T-cell (primary cell): ENCODE measurements at regions not wholly inside any gene's neighbourhood (a gene's known extent, or its start where the extent isn't known, plus 50 kb on each side); places are given as distances from the start of the nearest gene placed in this dataset.

ENCODE experiments used
- ATAC-seq, 4 experiments: fragments of 200-7000 bp in 3 of 4; fragments of 150-1000 bp in 1 of 4; cut with Tn5 transposase; replicated peaks in 1 of 4; 1 replicate in 3 of 4; 2 replicates in 1 of 4; pipeline ENCODE4 v1.10.0; 2021; ENCODE audit warnings: moderate library complexity in 3 of 4, mild to moderate bottlenecking in 2 of 4, moderate number of reproducible peaks in 1 of 4
- CTCF ChIA-PET, 2 donors: fragments of 300-600 bp; sonication (Branson Sonifier 250); formaldehyde crosslinking; loops; one replicate each; lab custom pipeline; 2022; ENCODE audit warnings: antibody characterized with exemption in 2 of 2; lab: Charles Lee
- POLR2A ChIA-PET, 2 donors: fragments of 300-600 bp; sonication (Branson Sonifier 250); formaldehyde crosslinking; loops; one replicate each; lab custom pipeline; 2022; ENCODE audit warnings: antibody characterized with exemption in 2 of 2; lab: Charles Lee
- DNase-seq, 35 experiments: peaks; one replicate each; pipeline versions ENCODE4 v3.0.0 to v3.0.0-alpha.2; 2013 to 2023
- H3K27ac ChIP-seq: one replicate; pipeline ENCODE4 v1.5.1; 2013; ENCODE audit warnings: low read length
- H3K27me3 ChIP-seq, 2 experiments: replicated peaks in 1 of 2; 1 replicate in 1 of 2; 2 replicates in 1 of 2; pipeline versions ENCODE4 v1.6.1 to v1.7.0; 2013; ENCODE audit warnings: low read length in 1 of 2, mixed read lengths in 1 of 2; ENCODE audit not compliant: control insufficient read depth in 2 of 2, insufficient read depth in 2 of 2; ENCODE audit errors: extremely low read depth in 1 of 2
- H3K36me3 ChIP-seq, 2 donors: 1 replicate in 1 of 2; 2 replicates in 1 of 2; pipeline versions ENCODE4 v1.6.1 to v1.7.0; 2013; ENCODE audit warnings: low read length in 1 of 2; ENCODE audit not compliant: control insufficient read depth in 2 of 2, insufficient read depth in 1 of 2; ENCODE audit errors: extremely low read depth in 1 of 2
- H3K4me1 ChIP-seq, 2 experiments: 1 replicate in 1 of 2; 2 replicates in 1 of 2; pipeline versions ENCODE4 v1.6.1 to v1.7.0; 2013; ENCODE audit warnings: low read length in 2 of 2, mixed read lengths in 1 of 2; ENCODE audit not compliant: insufficient read depth in 2 of 2, control insufficient read depth in 1 of 2; ENCODE audit errors: extremely low read depth in 1 of 2
- H3K4me3 ChIP-seq, 2 donors: 1 replicate in 1 of 2; 2 replicates in 1 of 2; pipeline versions ENCODE4 v1.5.1 to v1.7.0; 2013; ENCODE audit warnings: mild to moderate bottlenecking in 2 of 2, low read length in 1 of 2, moderate library complexity in 1 of 2; ENCODE audit not compliant: control insufficient read depth in 1 of 2; ENCODE audit errors: extremely low read depth in 1 of 2
- H3K9me3 ChIP-seq: 2 replicates; pipeline ENCODE4 v1.7.0; 2013
- H3K27ac Mint-ChIP-seq, 2 donors: one replicate each; pipeline ENCODE4 v1.8.0; 2020 to 2021; ENCODE audit warnings: mild to moderate bottlenecking in 2 of 2, mixed read lengths in 2 of 2
- H3K27me3 Mint-ChIP-seq, 2 donors: one replicate each; pipeline ENCODE4 v1.8.0; 2021 to 2022; ENCODE audit warnings: mixed read lengths in 2 of 2
- H3K36me3 Mint-ChIP-seq: one replicate; pipeline ENCODE4 v1.8.0; 2021; ENCODE audit warnings: mixed read lengths
- H3K4me1 Mint-ChIP-seq, 3 donors: one replicate each; pipeline ENCODE4 v1.8.0; 2020 to 2022; ENCODE audit warnings: mixed read lengths in 3 of 3, mild to moderate bottlenecking in 1 of 3
- H3K4me3 Mint-ChIP-seq, 3 donors: one replicate each; pipeline ENCODE4 v1.8.0; 2020 to 2022; ENCODE audit warnings: mild to moderate bottlenecking in 3 of 3, mixed read lengths in 3 of 3, moderate library complexity in 3 of 3
- H3K9me3 Mint-ChIP-seq, 3 donors: one replicate each; pipeline ENCODE4 v1.8.0; 2020 to 2022; ENCODE audit warnings: mixed read lengths in 3 of 3
- WGBS: methylation state at CpG from one replicate; pipeline ENCODE4 v1.1.5; 2013; ENCODE audit warnings: missing lambda C conversion rate; ENCODE audit not compliant: insufficient coverage; 5-methylcytosine and 5-hydroxymethylcytosine counted together

DNA sequence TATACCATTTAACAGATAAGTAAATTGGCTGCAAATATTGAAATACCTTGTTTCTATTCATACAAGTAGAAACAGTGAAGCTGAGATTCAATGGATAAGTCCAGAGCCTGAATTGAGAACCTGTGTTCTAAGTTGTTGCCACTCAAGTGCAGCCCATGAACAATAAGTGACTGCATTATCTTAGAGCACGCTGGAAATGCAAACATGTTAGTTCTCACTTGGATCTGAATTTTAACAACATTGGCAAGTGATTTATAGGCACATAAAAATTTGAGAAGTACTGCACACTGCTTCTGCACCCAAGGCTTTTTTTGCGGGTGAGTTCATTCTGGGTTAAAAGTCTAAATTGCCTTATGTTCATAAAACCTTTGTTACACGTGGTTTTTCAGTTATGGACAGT lies 484.3 kb downstream of the NAV3 start:
- no peak for DNase-seq
- no peaks in the 10 kb centered on the region for H3K27me3 ChIP-seq
- no peaks in the 10 kb centered on the region for H3K9me3 ChIP-seq
- H3K4me1 ChIP-seq: no peaks in the 10 kb centered on the region
- ChIA-PET CTCF (no interaction called here), POLR2A (no interaction called here)
- ATAC-seq: no peak
- H3K27ac ChIP-seq: no peak overlapping the region
- H3K36me3 ChIP-seq: no peaks in the 10 kb centered on the region
- H3K27ac Mint-ChIP-seq: no peak overlapping the region
- no CpG with 5 or more reads among the region's 3 CpGs for WGBS
- H3K4me3 Mint-ChIP-seq: no peak overlapping the region
- no peaks in the 10 kb centered on the region for H3K27me3 Mint-ChIP-seq
- H3K36me3 Mint-ChIP-seq: no peaks in the 10 kb centered on the region
- peaks cover 4 to 19% (median 6%) of the 10 kb centered on the region in 3 donors for H3K9me3 Mint-ChIP-seq
- H3K4me3 ChIP-seq: no peak overlapping the region
- H3K4me1 Mint-ChIP-seq: no peaks in the 10 kb centered on the region

DNA sequence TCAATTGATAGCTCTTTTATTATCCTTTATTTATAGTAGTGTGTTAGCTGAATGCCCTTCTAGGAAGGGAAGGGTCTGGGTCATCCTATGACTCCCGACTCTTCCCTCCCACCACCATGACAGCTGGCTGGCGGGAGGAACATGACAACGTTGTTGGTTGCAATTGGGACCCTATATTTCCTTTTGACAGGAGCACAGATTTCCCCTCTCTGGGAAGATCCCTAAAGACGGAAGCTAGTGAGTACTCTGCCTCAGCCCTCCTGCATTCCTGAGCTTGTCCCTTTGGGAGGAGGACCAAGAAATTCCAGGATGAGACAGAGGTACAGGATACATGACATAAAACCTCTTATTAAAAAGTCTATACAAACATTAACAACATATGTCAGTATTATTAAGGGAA lies 485.4 kb downstream of the NAV3 start:
- H3K27ac ChIP-seq: no peak overlapping the region
- H3K4me3 ChIP-seq: no peak overlapping the region
- Mint-ChIP-seq H3K36me3 (no peaks in the 10 kb centered on the region), H3K9me3 (peaks cover 4 to 29% (median 8%) of the 10 kb centered on the region in 3 donors), H3K27ac (no peak overlapping the region), H3K4me1 (no peaks in the 10 kb centered on the region), H3K4me3 (no peak overlapping the region), H3K27me3 (no peaks in the 10 kb centered on the region)
- H3K36me3 ChIP-seq: no peaks in the 10 kb centered on the region
- no peaks in the 10 kb centered on the region for H3K27me3 ChIP-seq
- WGBS: 92% methylated on average over 2 of the region's 4 CpGs
- DNase-seq: no peak
- no peak for ATAC-seq
- H3K4me1 ChIP-seq: no peaks in the 10 kb centered on the region
- CTCF ChIA-PET: no interaction called here
- POLR2A ChIA-PET: no interaction called here
- H3K9me3 ChIP-seq: no peaks in the 10 kb centered on the region

DNA sequence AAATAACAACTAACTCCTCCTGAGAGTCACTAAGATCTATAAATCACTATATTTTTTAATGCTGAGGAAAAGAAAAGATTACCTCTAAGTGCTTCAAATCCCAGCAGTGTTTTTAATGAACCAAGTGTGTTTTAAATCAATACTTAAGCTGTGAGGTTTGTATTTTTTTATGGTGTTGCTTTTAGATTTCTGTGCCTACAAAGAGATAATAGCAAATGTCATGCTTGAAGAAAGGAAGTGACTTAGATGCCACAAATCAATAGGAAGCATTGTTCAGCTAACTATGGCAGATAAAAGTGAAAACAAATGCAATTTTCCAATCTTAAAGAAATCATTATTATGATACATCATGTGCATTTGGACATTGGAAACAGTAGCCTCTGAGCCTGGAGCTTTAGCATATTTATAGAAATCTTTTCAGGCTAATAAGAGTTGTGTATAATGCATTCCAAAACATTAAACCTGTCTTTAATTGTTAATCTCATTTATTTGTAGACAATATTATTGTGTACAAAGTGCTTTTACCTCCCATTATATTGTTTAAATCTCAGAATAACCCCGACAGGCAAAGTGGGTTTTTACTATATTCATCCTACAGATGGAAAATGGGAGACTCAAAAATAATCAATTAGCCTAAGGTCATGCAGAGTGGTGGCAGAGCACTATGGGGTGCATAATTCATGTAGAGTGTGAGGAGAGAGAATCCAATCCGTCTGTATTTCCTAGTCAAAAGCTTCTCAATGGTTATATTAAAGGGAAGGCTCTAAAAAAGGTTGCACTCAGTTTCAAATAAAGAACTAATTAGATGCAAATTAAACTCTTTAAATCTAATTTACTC lies 486.2 kb downstream of the NAV3 start:
- WGBS: no CpG with 5 or more reads among the region's 2 CpGs
- POLR2A ChIA-PET: no interaction called here
- H3K9me3 ChIP-seq: no peaks in the 10 kb centered on the region

DNA sequence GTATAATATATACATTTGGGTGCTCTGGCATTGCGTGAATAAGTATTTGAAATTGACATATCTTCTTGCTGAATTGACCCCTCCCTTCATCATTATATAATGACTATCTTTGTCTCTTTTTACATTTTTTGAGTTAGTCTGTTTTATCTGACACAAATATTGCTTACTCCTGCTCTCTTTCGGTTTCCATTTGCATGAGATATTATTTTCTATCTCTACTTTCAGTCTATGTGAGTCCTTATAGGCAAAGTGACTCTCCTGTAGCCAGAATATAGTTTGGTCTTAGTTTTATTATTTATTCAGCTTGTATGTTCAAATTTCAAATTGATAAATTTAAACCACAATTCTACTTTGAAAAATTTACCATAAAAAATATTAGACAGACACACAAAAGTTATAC lies 491.0 kb downstream of the NAV3 start:
- WGBS: no CpG with 5 or more reads among the region's 2 CpGs
- CTCF ChIA-PET: no interaction called here

More for the DNA sequence above, 486.2 kb downstream of the NAV3 start:
- no peak overlapping the region for H3K4me3 ChIP-seq
- H3K36me3 ChIP-seq: no peaks in the 10 kb centered on the region
- Mint-ChIP-seq H3K27ac (no peak overlapping the region), H3K4me3 (no peak overlapping the region), H3K27me3 (no peaks in the 10 kb centered on the region), H3K9me3 (peaks cover 4 to 35% (median 14%) of the 10 kb centered on the region in 3 donors), H3K36me3 (no peaks in the 10 kb centered on the region), H3K4me1 (no peaks in the 10 kb centered on the region)
- no peaks in the 10 kb centered on the region for H3K4me1 ChIP-seq
- CTCF ChIA-PET: no interaction called here
- DNase-seq (no peak), ATAC-seq (no peak)
- no peaks in the 10 kb centered on the region for H3K27me3 ChIP-seq
- H3K27ac ChIP-seq: no peak overlapping the region

DNA sequence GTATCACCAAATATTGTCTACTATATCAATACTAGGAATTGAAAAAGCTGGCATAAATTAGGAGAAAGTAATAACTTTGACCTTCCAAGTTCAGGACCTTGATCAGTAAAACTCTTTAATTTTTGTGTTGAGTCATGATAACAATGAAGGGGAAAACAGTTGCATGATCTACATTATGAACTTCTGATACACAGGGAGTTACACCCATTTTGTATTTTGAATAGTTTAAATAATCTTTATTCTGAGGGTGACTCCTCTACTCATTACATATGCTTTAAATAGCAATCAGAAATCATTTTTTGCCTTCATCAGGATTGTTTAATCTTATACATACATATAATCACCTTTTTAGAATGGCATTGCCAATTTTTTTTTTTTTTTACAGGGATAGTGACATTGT lies 492.5 kb downstream of the NAV3 start:
- Mint-ChIP-seq H3K9me3 (peaks cover 4 to 32% (median 14%) of the 10 kb centered on the region in 3 donors), H3K27me3 (no peaks in the 10 kb centered on the region), H3K36me3 (no peaks in the 10 kb centered on the region), H3K27ac (no peak overlapping the region), H3K4me3 (no peak overlapping the region), H3K4me1 (no peaks in the 10 kb centered on the region)
- Histone ChIP-seq H3K9me3 (no peaks in the 10 kb centered on the region), H3K4me1 (no peaks in the 10 kb centered on the region), H3K27ac (no peak overlapping the region), H3K4me3 (no peak overlapping the region), H3K36me3 (no peaks in the 10 kb centered on the region), H3K27me3 (no peaks in the 10 kb centered on the region)
- DNase-seq: no peak
- POLR2A ChIA-PET: no interaction called here
- ATAC-seq: no peak
- CTCF ChIA-PET: no interaction called here

More for the DNA sequence above, 491.0 kb downstream of the NAV3 start:
- Histone ChIP-seq H3K27me3 (no peaks in the 10 kb centered on the region), H3K36me3 (no peaks in the 10 kb centered on the region), H3K4me1 (no peaks in the 10 kb centered on the region), H3K4me3 (no peak overlapping the region), H3K9me3 (no peaks in the 10 kb centered on the region), H3K27ac (no peak overlapping the region)
- POLR2A ChIA-PET: no interaction called here
- ATAC-seq: no peak
- Mint-ChIP-seq H3K4me1 (no peaks in the 10 kb centered on the region), H3K9me3 (peaks cover 8 to 32% (median 14%) of the 10 kb centered on the region in 3 donors), H3K36me3 (no peaks in the 10 kb centered on the region), H3K27me3 (no peaks in the 10 kb centered on the region), H3K27ac (no peak overlapping the region), H3K4me3 (no peak overlapping the region)
- DNase-seq: no peak

DNA sequence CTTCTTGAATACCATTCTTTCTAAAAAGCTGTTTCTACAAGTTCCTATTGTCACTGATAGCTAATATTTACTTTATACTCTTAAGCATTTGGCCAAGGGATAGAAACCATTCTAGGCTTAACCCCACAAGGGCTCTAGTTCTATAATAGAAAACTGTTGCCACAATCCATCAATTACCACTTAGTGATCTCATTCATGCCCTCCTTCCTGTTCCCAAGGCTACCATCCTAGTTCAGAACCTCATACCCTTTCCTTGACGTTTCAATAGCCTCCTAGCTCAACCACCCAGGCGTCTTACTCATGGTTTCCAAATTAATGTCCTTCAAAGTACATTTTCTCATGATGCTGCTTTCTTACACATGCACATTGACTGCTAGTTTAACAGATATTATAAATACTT lies 493.5 kb downstream of the NAV3 start:
- Mint-ChIP-seq H3K4me1 (no peaks in the 10 kb centered on the region), H3K4me3 (no peak overlapping the region), H3K27me3 (no peaks in the 10 kb centered on the region), H3K9me3 (peaks cover 4 to 23% (median 10%) of the 10 kb centered on the region in 3 donors), H3K27ac (no peak overlapping the region), H3K36me3 (no peaks in the 10 kb centered on the region)
- ChIA-PET POLR2A (no interaction called here), CTCF (no interaction called here)
- no peaks in the 10 kb centered on the region for H3K36me3 ChIP-seq
- ATAC-seq (no peak), DNase-seq (no peak)
- no peaks in the 10 kb centered on the region for H3K4me1 ChIP-seq
- no peak overlapping the region for H3K27ac ChIP-seq
- H3K27me3 ChIP-seq: no peaks in the 10 kb centered on the region
- 0% methylated on average over 1 of the region's 2 CpGs for WGBS
- H3K4me3 ChIP-seq: no peak overlapping the region
- H3K9me3 ChIP-seq: no peaks in the 10 kb centered on the region
